Stimulated activated naive CD8-positive, alpha-beta T cell treated with anti-CD3 and anti-CD28 coated beads, Interleukin-15, amount 100 ng/mL, for 72 hours (primary cell): ENCODE measurements at regions not wholly inside any gene's neighbourhood (a gene's known extent, or its start where the extent isn't known, plus 50 kb on each side); places are given as distances from the start of the nearest gene placed in this dataset.

Source experiments
- ATAC-seq: fragments of 150-1000 bp; cut with Tn5 transposase; 2 replicates; pipeline ENCODE4 v1.10.0; 2021; ENCODE audit warnings: mild to moderate bottlenecking, moderate library complexity
- DNase-seq, 2 donors: peaks; one replicate each; pipeline ENCODE4 v3.0.0; 2021 to 2022
- H3K27ac Mint-ChIP-seq, 2 donors: one replicate each; pipeline ENCODE4 v1.8.0; 2022; ENCODE audit warnings: mild to moderate bottlenecking in 2 of 2, mixed read lengths in 2 of 2, moderate library complexity in 2 of 2
- H3K27me3 Mint-ChIP-seq: one replicate; pipeline ENCODE4 v1.8.0; 2022; ENCODE audit warnings: mixed read lengths
- H3K4me1 Mint-ChIP-seq: one replicate; pipeline ENCODE4 v1.8.0; 2022; ENCODE audit warnings: mild to moderate bottlenecking, mixed read lengths
- H3K4me3 Mint-ChIP-seq, 2 donors: one replicate each; pipeline ENCODE4 v1.8.0; 2022; ENCODE audit warnings: mild to moderate bottlenecking in 2 of 2, mixed read lengths in 2 of 2, moderate library complexity in 1 of 2
- H3K9me3 Mint-ChIP-seq, 2 donors: one replicate each; pipeline ENCODE4 v1.8.0; 2022; ENCODE audit warnings: mixed read lengths in 2 of 2

DNA sequence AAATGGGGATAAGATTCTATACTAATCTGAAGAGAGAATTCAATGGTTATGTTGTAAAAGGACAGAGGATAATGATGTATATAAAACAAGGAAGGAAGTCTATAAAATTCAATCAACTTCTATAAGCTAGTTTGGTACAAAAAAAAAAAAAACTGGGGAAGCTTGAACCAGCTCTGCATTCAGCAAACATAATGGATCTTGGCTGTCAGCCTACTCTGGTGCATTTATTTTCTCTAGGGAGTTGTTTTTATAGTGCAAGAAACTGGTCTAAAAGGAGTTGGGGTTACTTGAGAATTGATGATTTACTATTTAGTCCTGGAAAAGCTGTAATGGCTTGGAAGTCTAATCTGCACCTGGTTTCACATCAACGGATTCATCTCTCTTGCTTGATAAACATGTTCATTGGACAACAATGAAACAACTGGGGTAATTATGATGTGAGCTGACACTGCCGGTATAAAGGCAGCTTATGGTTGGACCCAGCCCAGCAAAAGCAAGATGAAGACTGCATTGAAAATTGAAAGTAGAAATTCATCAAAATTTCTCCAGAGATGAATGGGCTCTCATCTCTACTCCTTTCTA lies 199.4 kb upstream of the NRIP1 start:
- no peaks in the 10 kb centered on the region for H3K27me3 Mint-ChIP-seq
- H3K27ac Mint-ChIP-seq: no peak overlapping the region
- H3K9me3 Mint-ChIP-seq: no peaks in the 10 kb centered on the region
- H3K4me1 Mint-ChIP-seq: no peaks in the 10 kb centered on the region
- H3K4me3 Mint-ChIP-seq: no peak overlapping the region
- DNase-seq (no peak), ATAC-seq (no peak)

DNA sequence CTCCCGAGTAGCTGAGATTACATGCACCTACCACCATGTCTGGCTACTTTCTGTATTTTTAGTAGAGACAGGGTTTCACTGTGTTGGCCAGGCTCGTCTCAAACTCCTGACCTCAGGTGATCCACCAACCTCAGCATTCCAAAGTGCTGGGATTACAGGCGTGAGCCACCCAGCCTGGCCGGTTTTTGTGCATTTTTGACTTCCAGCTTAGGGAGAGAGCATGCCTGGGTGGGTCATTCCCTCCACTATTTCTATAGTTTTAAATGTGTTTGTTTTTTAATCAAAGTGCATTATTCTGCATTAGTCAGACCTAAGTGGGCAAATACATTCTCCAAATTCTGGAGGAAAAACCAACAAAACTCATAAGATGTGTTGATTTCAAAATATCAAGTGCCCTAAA lies 207.4 kb upstream of the NRIP1 start:
- no peaks in the 10 kb centered on the region for H3K9me3 Mint-ChIP-seq
- DNase-seq: no peak
- no peaks in the 10 kb centered on the region for H3K27me3 Mint-ChIP-seq
- no peak overlapping the region for H3K27ac Mint-ChIP-seq
- no peak for ATAC-seq
- H3K4me1 Mint-ChIP-seq: no peaks in the 10 kb centered on the region
- H3K4me3 Mint-ChIP-seq: no peak overlapping the region

DNA sequence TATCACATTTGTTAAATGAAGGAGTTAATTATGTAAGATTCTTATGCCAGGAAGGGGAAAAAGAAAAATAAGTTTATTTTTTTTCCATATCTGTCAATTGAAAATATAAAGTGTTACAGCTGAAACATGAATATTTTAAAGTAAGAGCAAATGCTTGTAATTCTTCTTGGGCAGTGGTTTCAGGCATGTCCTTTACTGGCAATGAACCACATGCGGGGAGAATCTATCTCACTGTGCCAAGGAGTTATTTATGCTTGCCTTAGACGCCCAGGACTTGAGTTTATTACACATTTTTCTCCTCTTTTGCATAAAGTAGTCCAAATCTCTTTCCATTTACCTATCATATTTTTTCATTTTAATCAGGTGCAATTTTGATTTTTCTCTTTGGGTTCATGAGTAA lies 207.8 kb upstream of the NRIP1 start:
- Mint-ChIP-seq H3K4me3 (no peak overlapping the region), H3K9me3 (no peaks in the 10 kb centered on the region), H3K27ac (no peak overlapping the region), H3K27me3 (no peaks in the 10 kb centered on the region), H3K4me1 (no peaks in the 10 kb centered on the region)
- DNase-seq (no peak), ATAC-seq (no peak)

DNA sequence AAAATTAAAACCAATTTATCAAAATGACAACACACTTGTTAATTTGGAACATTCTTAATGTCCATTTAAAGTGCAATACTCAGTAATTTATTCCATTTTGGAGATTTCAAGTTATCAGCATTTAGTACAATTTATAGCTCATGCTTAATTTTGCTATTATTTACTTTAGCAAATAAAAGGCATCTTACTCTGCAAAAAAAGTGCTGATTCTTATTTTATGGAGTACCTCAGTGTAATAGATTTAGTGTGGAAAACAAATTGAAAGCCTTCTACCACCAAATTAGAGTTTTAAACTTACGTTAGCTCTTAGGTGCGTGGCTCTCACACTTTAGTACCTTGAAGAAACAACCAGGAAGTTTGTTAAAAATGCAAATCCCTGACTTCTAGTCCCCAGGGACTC lies 208.4 kb upstream of the NRIP1 start:
- DNase-seq: no peak
- ATAC-seq: no peak
- Mint-ChIP-seq H3K4me3 (no peak overlapping the region), H3K27ac (no peak overlapping the region), H3K27me3 (no peaks in the 10 kb centered on the region), H3K9me3 (no peaks in the 10 kb centered on the region), H3K4me1 (no peaks in the 10 kb centered on the region)

DNA sequence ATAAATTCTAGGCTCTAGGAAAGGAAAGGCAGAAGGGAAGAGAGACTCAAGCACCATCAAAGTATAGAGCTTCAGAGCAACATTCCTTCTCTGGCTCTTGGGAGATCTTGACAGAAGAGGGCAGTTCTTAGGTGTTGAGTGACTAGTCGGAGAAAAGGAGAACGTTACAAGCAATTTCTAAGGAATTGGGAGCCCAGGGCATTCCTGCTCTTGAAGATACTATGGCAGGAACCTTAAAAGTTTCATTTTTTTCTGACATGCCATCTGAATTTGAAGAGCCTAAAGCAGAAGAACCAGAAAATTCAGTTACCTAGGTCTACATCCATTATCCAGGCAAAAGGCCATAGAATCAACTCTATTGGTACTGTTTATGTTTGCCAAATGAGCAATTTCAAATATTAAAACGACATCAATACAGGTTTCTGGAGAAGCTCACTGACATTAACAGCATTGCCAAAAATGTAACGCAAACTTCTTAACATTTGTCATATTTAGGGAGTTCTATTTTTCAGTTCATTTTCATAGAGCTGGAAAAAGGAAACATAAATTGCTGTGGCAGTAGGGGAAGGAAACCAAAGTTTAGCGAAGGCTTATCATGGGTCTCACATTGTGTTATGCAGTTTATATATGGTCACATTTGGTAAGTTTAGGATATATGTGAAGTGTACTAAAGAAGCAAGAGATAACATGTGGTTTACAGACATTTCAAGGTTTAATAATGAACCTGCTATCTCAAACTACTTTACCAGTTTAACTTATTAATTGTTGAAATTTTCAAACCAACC lies 210.1 kb upstream of the NRIP1 start:
- Mint-ChIP-seq H3K4me1 (no peaks in the 10 kb centered on the region), H3K27ac (no peak overlapping the region), H3K4me3 (no peak overlapping the region), H3K27me3 (no peaks in the 10 kb centered on the region), H3K9me3 (no peaks in the 10 kb centered on the region)
- ATAC-seq (no peak), DNase-seq (no peak)

DNA sequence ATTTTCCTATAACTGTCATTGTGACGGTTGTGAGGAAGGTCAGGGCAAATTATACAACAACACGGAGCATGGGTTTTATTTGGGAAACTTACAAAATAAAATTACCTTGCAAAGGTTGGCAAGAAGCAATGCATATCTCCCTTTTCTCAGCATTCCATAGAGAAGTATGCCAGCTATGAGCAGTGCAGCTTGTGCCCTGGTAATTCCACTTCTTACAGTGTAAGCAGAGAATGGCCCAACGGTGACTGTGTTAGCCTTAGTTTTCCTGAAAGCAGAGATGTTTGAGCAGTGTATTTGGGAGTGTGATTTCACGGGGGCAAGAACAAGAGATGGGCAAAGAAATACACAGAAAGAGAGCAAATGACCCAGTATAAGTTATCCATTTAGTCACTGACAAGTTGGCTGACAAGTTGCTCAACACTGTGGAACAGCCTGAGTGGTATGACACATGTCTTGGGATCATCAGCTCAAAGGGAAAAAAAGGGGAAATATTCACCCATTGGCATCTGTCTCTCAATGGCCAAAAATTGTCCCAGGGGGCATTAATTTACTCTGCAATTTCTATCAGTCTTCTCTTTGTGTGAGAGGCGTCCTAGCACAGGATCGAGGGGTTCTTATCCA lies 210.9 kb upstream of the NRIP1 start:
- H3K27me3 Mint-ChIP-seq: no peaks in the 10 kb centered on the region
- H3K4me3 Mint-ChIP-seq: no peak overlapping the region
- H3K9me3 Mint-ChIP-seq: no peaks in the 10 kb centered on the region
- H3K27ac Mint-ChIP-seq: no peak overlapping the region
- H3K4me1 Mint-ChIP-seq: no peaks in the 10 kb centered on the region
- ATAC-seq (no peak), DNase-seq (no peak)

DNA sequence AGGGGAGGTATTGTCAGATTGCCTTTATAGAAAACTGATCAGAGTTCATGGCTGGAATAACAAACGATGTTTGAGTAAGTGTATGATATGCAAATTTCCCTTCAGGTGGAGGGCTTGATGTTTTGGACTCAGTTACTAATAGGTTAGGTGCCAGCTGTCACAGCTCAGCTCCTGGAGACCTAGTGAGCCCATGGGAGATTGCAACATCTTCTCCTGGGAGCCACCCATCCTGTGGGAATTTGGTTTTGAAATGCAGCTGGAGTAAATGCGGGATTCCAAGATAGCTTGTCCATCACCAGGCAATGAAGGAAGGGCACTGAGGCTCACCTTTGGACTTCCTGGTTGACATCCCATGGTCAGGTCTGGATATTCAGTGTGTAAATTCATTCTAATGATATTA lies 211.4 kb upstream of the NRIP1 start:
- no peak for DNase-seq
- H3K9me3 Mint-ChIP-seq: no peaks in the 10 kb centered on the region
- H3K27ac Mint-ChIP-seq: no peak overlapping the region
- ATAC-seq: no peak
- no peaks in the 10 kb centered on the region for H3K4me1 Mint-ChIP-seq
- H3K27me3 Mint-ChIP-seq: no peaks in the 10 kb centered on the region
- no peak overlapping the region for H3K4me3 Mint-ChIP-seq

DNA sequence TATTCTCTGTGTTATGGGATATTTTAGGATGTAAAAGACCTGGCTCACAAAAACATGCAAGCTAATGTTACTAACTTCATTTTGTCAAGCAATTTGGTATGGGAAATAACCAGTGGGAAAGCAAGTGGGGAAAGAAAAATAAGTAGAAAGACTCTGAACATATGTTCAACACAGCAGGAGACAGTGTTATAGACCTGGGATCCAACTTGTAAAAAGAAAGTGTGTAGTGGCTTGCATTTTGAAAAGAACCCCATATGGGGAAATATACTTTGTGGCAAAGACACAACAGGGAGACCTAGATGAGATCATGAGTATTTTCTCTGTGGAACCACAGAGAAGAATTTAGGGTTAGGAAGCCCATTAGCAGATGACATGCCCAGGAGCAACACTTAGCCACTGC lies 212.7 kb upstream of the NRIP1 start:
- Mint-ChIP-seq H3K4me3 (no peak overlapping the region), H3K9me3 (no peaks in the 10 kb centered on the region), H3K4me1 (no peaks in the 10 kb centered on the region), H3K27ac (no peak overlapping the region), H3K27me3 (no peaks in the 10 kb centered on the region)
- ATAC-seq (no peak), DNase-seq (no peak)

DNA sequence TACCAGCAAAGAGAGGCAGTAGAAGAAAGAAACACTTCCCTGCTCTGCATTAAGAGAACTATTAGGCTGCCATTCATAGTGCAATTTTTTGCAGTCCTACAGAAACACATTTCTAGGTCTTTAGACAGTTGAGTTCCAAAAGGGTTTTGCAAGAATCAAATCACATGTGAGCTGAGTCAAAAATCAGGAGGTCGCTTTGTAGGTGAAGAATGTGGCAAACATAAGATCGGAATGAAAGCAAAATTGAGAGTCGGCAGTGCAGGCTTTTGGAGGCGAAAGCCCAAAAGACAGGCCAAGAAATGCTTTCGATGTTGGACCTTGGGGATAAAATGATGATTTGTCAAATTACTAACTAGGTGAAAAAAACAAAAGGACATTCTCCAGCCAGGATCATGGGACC lies 213.5 kb upstream of the NRIP1 start:
- no peaks in the 10 kb centered on the region for H3K9me3 Mint-ChIP-seq
- ATAC-seq: no peak
- no peak overlapping the region for H3K4me3 Mint-ChIP-seq
- H3K27me3 Mint-ChIP-seq: no peaks in the 10 kb centered on the region
- no peak for DNase-seq
- no peak overlapping the region for H3K27ac Mint-ChIP-seq
- no peaks in the 10 kb centered on the region for H3K4me1 Mint-ChIP-seq

DNA sequence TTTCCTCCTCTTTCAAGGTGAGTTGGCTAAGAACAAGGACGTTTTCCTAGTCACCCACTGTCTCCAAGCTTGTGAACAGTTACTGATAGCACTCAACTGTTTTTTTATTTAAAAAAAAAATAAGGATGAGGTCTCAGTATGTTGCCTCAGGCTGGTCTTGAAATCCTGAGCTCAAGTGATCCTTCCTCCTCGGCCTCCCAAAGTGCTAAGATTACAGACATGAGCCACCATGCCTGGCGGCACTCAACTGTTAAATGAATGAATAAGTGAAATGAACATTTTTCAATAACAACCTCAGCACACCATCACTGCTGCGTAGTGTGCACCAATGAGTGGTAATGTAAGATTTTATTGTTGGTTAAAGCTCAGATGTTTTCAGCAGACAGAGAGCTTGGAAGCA lies 214.1 kb upstream of the NRIP1 start:
- H3K27ac Mint-ChIP-seq: no peak overlapping the region
- H3K9me3 Mint-ChIP-seq: no peaks in the 10 kb centered on the region
- no peak overlapping the region for H3K4me3 Mint-ChIP-seq
- no peaks in the 10 kb centered on the region for H3K27me3 Mint-ChIP-seq
- ATAC-seq (no peak), DNase-seq (no peak)
- H3K4me1 Mint-ChIP-seq: no peaks in the 10 kb centered on the region

DNA sequence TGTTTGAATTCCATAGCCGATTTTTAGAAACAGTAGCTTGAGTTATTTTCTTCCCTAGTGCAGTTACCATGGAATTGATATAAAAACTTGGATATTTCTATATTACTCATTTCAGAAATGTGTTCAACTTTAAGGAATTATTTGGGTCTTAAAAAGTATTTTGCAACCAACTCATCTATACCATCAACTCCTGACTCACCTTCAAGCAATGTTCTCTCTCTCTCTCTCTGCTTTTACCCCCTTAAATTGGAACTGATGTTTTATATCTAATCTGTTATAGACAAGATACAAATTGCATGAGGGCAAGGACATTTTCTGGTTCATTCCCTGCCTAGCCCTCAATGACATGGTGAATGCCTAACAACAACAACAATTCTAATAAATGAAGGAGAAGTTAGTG lies 214.7 kb upstream of the NRIP1 start:
- no peaks in the 10 kb centered on the region for H3K27me3 Mint-ChIP-seq
- ATAC-seq: no peak
- H3K4me1 Mint-ChIP-seq: no peaks in the 10 kb centered on the region
- H3K27ac Mint-ChIP-seq: no peak overlapping the region
- no peak overlapping the region for H3K4me3 Mint-ChIP-seq
- no peak for DNase-seq
- H3K9me3 Mint-ChIP-seq: no peaks in the 10 kb centered on the region

DNA sequence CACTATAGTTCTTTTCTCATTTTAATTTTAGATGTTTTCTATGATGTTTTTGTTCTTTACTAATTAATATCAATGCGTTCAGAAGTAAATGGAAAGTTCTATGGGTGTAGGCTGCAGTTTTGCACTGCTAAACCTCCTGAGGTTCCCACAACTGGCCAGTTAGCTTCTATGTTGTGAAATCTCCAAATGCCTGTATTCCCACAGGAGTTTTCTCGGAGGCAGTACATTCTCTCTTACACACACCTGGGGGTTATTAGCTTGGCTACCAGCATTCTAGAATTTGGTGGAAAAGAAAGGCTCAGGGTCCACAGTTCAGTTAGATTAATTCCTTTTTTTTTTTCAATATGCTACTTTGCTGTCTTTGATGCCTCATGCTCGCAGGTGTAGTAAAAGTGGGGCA lies 216.9 kb upstream of the NRIP1 start:
- no peaks in the 10 kb centered on the region for H3K9me3 Mint-ChIP-seq

DNA sequence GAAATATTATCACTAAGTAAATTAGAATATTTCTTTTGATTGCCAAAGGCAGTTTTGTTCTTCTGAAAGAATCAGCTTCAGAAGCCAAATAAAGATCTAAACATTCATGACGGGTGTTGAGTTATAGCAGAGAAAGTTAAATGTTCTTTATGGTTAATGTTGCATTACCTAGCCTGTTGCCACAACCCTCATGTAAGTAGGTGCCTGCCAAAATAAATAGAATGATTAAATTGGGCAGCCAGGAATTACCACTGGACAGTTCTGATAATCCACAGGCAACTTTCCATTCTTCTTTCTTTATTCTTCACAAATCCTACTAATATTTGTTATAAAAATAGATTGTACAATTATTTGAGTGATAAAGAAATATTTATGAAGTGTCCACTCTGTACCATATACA lies 217.9 kb upstream of the NRIP1 start:
- Mint-ChIP-seq H3K9me3 (no peaks in the 10 kb centered on the region), H3K27me3 (no peaks in the 10 kb centered on the region), H3K27ac (no peak overlapping the region), H3K4me3 (no peak overlapping the region), H3K4me1 (no peaks in the 10 kb centered on the region)
- no peak for DNase-seq
- ATAC-seq: no peak

More for the DNA sequence above, 216.9 kb upstream of the NRIP1 start:
- DNase-seq (no peak), ATAC-seq (no peak)
- no peaks in the 10 kb centered on the region for H3K4me1 Mint-ChIP-seq
- H3K27ac Mint-ChIP-seq: no peak overlapping the region
- no peaks in the 10 kb centered on the region for H3K27me3 Mint-ChIP-seq
- no peak overlapping the region for H3K4me3 Mint-ChIP-seq

DNA sequence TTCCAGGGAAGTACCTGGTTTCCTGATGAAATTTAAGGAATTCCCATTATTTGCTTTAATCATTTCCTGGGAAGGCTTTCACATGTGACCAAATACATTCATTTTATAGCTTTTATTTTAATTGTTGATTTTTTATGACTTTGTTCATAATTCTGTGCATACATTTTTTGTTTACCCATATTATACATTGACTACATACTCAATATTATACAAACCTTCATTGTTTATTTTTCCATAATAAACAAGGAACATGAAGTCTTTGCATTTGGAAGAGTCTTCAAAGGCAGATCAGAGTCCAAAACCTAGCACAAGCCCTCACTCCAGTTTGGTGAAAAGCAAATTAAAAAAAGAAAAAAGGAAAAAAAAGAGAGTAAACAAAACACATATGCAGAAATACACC lies 218.3 kb upstream of the NRIP1 start:
- Mint-ChIP-seq H3K4me3 (no peak overlapping the region), H3K27ac (no peak overlapping the region), H3K27me3 (no peaks in the 10 kb centered on the region), H3K9me3 (no peaks in the 10 kb centered on the region), H3K4me1 (no peaks in the 10 kb centered on the region)
- no peak for DNase-seq
- ATAC-seq: no peak

DNA sequence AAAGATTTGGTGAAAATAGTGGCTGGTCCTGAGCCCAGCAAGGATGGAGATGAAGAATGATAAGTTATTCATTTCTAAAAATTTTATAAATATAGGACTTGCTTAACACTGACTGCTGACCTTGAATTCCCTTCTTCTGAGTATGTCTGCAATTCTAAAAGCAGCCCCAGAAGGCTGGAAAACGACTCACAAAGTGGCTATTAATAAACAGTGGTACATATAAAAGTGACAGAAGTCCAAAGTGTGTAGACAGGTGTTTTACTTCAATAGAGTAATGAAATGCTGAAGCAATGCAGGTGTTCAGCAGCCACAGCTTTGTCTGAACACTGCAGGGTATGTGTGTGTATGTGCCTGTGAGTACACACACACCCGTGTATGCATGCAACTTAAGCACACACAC lies 219.0 kb upstream of the NRIP1 start:
- Mint-ChIP-seq H3K27ac (no peak overlapping the region), H3K9me3 (no peaks in the 10 kb centered on the region), H3K27me3 (no peaks in the 10 kb centered on the region), H3K4me3 (no peak overlapping the region), H3K4me1 (no peaks in the 10 kb centered on the region)
- ATAC-seq (no peak), DNase-seq (no peak)

DNA sequence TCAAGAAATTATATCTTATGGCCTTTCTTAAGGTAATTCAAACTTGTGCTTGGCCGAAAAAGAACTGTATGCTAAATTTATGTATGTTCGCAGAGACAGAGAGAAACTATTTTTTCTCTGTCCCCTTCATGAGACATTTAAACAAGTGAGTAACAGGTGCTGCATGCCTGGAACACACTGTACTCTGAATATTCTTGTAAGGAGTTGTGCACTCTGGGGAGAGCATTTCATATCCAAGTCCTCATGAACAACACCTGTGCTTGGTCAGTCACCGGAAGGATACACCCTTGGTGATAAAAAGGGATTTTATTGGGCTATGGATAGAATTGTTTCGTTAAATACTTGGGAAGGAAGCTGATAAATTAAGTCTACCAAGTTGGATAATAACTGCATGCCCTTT lies 220.8 kb upstream of the NRIP1 start:
- no peaks in the 10 kb centered on the region for H3K9me3 Mint-ChIP-seq
- DNase-seq (no peak), ATAC-seq (no peak)
- H3K27me3 Mint-ChIP-seq: no peaks in the 10 kb centered on the region
- no peak overlapping the region for H3K27ac Mint-ChIP-seq
- H3K4me3 Mint-ChIP-seq: no peak overlapping the region
- H3K4me1 Mint-ChIP-seq: no peaks in the 10 kb centered on the region

DNA sequence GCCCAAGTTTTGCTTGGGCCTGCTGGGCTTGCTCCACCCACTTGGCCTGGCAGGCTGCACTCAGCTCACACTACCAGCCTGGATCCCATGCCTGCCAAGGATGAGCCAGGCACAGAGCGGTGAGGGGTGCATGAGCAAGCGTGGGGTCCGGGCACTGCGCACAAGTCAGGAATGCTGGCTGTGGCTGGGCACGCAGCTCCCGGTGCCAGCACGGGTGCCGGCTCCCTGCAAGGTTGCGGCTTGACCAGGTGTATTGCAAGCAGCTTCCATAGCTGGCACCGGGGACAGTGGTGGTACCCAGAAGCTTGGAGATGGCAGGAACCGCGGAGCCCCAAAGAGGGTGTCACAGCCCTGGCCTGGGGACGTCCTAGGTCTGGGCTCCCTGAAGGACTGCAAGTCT lies 224.4 kb upstream of the NRIP1 start:
- Mint-ChIP-seq H3K9me3 (no peaks in the 10 kb centered on the region), H3K27ac (no peak overlapping the region), H3K27me3 (no peaks in the 10 kb centered on the region), H3K4me1 (no peaks in the 10 kb centered on the region), H3K4me3 (no peak overlapping the region)
- DNase-seq (no peak), ATAC-seq (no peak)
